GM20000 (cell line): ENCODE measurements at regions not wholly inside any gene's neighbourhood (a gene's known extent, or its start where the extent isn't known, plus 50 kb on each side); places are given as distances from the start of the nearest gene placed in this dataset.
A peak's percentile ranks its signal among the peaks of the same experiment; 100 is the strongest.
"Not testable (repeated sequence)": the region's sequence is repeated elsewhere in the genome, so short reads cannot be mapped to it uniquely, and the experiment has no call there.

Source experiments
- DNase-seq: peaks from one replicate; pipeline ENCODE4 v3.0.0; 2012; ENCODE audit warnings: low spot score
- TF ChIP-seq, protein P1 (sequence below): IDR thresholded peaks from 2 replicates; pipeline ENCODE4 v1.5.1; 2012; ENCODE audit warnings: mild to moderate bottlenecking, control low read depth; ENCODE audit errors: extremely low read depth, missing control alignments

DNA sequence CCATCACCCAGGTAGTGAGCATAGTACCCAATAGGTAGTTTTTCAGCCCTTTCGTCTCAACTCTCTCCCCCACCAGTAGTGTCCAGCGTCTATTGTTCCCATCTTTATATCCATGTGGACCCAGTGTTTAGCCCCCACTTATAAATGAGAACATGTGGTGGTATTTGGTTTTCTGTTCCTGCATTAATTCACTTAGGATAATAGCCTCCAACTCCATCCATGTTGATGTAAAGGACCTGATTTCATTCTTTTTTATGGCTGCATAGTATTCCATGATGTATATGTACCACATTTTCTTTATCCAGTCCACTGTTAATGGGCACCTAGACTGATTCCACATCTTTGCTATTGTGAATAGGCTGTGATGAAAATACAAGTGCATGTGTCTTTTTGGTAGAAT is 51.3 kb downstream of the NACA2 start:
- DNase-seq, result not testable (repeated sequence)

DNA sequence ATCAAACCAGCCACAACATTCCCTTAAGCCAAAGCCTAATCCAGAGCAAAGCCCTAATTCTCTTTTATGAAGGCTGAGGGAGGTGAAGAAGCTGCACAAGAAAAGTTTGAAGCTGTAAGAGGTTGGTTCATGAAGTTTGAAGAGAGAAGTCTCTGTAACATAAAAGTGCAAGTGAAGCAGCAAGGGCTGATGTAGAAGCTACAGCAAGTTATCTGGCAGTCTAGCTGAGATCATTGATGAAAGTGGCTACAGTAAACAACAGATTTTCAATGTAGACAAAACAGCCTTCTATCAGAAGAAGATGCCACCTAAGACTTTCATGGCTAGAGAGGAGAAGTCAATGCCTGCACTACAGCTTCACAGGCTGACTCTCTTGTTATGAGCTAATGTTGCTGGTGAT is 52.5 kb downstream of the NACA2 start:
- DNase-seq, result no peak
- TF ChIP-seq, protein P1, sequence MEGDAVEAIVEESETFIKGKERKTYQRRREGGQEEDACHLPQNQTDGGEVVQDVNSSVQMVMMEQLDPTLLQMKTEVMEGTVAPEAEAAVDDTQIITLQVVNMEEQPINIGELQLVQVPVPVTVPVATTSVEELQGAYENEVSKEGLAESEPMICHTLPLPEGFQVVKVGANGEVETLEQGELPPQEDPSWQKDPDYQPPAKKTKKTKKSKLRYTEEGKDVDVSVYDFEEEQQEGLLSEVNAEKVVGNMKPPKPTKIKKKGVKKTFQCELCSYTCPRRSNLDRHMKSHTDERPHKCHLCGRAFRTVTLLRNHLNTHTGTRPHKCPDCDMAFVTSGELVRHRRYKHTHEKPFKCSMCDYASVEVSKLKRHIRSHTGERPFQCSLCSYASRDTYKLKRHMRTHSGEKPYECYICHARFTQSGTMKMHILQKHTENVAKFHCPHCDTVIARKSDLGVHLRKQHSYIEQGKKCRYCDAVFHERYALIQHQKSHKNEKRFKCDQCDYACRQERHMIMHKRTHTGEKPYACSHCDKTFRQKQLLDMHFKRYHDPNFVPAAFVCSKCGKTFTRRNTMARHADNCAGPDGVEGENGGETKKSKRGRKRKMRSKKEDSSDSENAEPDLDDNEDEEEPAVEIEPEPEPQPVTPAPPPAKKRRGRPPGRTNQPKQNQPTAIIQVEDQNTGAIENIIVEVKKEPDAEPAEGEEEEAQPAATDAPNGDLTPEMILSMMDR, result no peak

DNA sequence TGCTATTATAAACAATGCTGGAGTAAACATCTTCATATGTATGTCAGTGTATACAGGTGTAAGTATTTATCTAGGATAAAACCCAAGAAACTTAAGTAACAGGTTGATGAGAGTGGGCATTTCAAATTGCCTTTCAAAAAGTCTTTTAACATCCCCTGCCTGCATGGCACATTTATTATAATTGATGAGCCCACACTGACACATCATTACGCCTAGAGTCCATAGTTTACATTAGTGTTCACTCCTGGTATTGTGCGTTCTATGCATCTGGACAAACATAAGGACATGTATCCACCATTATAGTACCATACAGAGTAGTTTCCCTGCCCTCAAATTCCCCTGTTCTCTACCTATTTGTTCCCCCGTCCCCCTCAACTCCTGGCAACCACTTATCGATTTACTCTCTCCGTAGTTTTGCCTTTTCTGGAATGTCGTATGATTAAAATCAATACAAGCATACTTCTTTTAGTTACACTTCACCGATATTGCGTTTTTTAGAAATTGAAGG is 53.7 kb downstream of the NACA2 start:
- TF ChIP-seq, protein P1, result no peak
- DNase-seq, result no peak

DNA sequence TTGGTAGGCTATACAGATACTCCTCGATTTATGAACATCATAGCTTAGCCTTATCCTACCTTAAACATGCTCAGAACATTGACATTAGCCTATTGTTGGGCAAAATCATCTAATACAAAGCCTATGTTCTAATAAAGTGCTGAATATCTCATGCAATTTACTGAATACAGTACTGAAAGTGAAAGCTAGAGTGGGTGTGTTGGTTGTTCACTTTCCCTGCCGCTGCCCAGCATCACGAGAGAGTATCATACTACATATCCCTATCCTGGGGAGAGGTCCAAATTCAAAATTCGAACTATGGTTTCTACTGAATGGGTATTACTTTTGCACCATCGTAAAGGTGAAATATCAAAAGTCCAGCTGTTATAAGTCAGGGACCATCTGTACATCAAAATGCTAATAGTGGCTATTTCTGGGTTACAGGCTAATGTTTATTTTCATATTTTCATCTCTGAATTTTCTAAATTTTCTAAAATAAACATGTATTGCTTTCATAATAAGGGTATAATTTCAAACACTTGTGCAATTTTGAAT is 54.5 kb downstream of the NACA2 start:
- peak; percentile 11 for DNase-seq
- TF ChIP-seq, protein P1, result no peak
